GM12878 (cell line): ENCODE measurements at regions not wholly inside any gene's neighbourhood (a gene's known extent, or its start where the extent isn't known, plus 50 kb on each side); places are given as distances from the start of the nearest gene placed in this dataset.

Experiments
- ATAC-seq: fragments of 200-7000 bp; cut with Tn5 transposase; 3 replicates; pipeline ENCODE4 v1.9.1; 2020; ENCODE audit warnings: mild to moderate bottlenecking, moderate library complexity
- BruUV-seq: library from RNA; stranded (reverse); fragments of 400-500 nt; replicated peaks from 2 replicates; lab custom pipeline; 2021; lab: Mats Ljungman, UMichigan
- CTCF ChIA-PET: fragments of 300-600 bp; sonication (Branson Sonifier 250); formaldehyde crosslinking; extraction: SDS; loops from one replicate; lab custom pipeline; 2021; ENCODE audit warnings: inconsistent platforms; lab: Yijun Ruan, JAX
- POLR2A ChIA-PET: fragments of 350-600 bp; formaldehyde crosslinking; extraction: SDS; loops from one replicate; lab custom pipeline; 2021; ENCODE audit warnings: inconsistent platforms; lab: Charles Lee
- RAD21 ChIA-PET: fragments of 300-600 bp; sonication (Branson Sonifier 250); formaldehyde crosslinking; loops from one replicate; lab custom pipeline; 2023; ENCODE audit warnings: antibody characterized with exemption; ENCODE audit not compliant: unreplicated experiment; lab: Charles Lee
- SMC1A ChIA-PET: fragments of 300-600 bp; sonication (Branson Sonifier 250); formaldehyde crosslinking; loops from one replicate; lab custom pipeline; 2023; ENCODE audit not compliant: unreplicated experiment, uncharacterized antibody; lab: Charles Lee
- DNase-seq: peaks from one replicate; pipeline ENCODE4 v3.0.0-alpha.2; 2011; ENCODE audit warnings: low read depth, low spot score
- FAIRE-seq: peaks from 3 replicates; lab custom pipeline; 2011; peaks lifted over from hg19 to GRCh38; lab: Jason Lieb, UNC
- H2AFZ ChIP-seq: 2 replicates; pipeline ENCODE4 v1.6.0; 2011; ENCODE audit warnings: low read depth, low read length, control low read depth; ENCODE audit not compliant: control insufficient read depth
- H3K27ac ChIP-seq: 2 replicates; pipeline ENCODE4 v1.5.1; 2011; ENCODE audit warnings: control low read depth; ENCODE audit not compliant: control insufficient read depth, insufficient read depth
- H3K27me3 ChIP-seq, 2 experiments: replicated peaks in 1 of 2; 2 replicates each; pipeline versions ENCODE4 v1.6.0 to v1.6.1; 2011; ENCODE audit warnings: low read length in 1 of 2; ENCODE audit not compliant: control insufficient read depth in 2 of 2, insufficient read depth in 2 of 2
- H3K36me3 ChIP-seq, 2 experiments: 2 replicates each; pipeline ENCODE4 v1.5.1; 2011; ENCODE audit warnings: low read length in 1 of 2; ENCODE audit not compliant: control insufficient read depth in 2 of 2, insufficient read depth in 2 of 2
- H3K4me1 ChIP-seq: 2 replicates; pipeline ENCODE4 v1.6.1; 2011; ENCODE audit warnings: mild to moderate bottlenecking, low read length, moderate library complexity, mixed read lengths; ENCODE audit not compliant: control insufficient read depth, insufficient read depth
- H3K4me2 ChIP-seq: 2 replicates; pipeline ENCODE4 v1.6.0; 2011; ENCODE audit warnings: control low read depth; ENCODE audit not compliant: control insufficient read depth, insufficient read depth
- H3K4me3 ChIP-seq: fragments of 200-600 bp; sonication (generic); 2 replicates; pipeline ENCODE4 v1.5.1; 2016
- H3K79me2 ChIP-seq: 2 replicates; pipeline ENCODE4 v1.6.0; 2011; ENCODE audit warnings: low read length; ENCODE audit not compliant: control insufficient read depth, insufficient read depth
- H3K9ac ChIP-seq: 2 replicates; pipeline ENCODE4 v1.8.0; 2011; ENCODE audit warnings: low read length, control low read depth, mixed read lengths; ENCODE audit not compliant: control insufficient read depth, insufficient read depth
- H3K9me3 ChIP-seq: replicated peaks from 3 replicates; pipeline ENCODE4 v1.5.1; 2011; ENCODE audit warnings: mild to moderate bottlenecking, low read length; ENCODE audit not compliant: control insufficient read depth, insufficient read depth
- H4K20me1 ChIP-seq: 2 replicates; pipeline ENCODE4 v1.6.0; 2011; ENCODE audit not compliant: control insufficient read depth, insufficient read depth
- CBX3 ChIP-seq: fragments of 200-600 bp; sonication (generic); IDR thresholded peaks from 2 replicates; pipeline ENCODE4 v1.6.1; 2016; ENCODE audit warnings: low read depth, borderline replicate concordance
- CBX5 ChIP-seq: sonication (generic); IDR thresholded peaks from 2 replicates; pipeline ENCODE4 v1.6.1; 2016; ENCODE audit warnings: low read depth, moderate library complexity, mild to moderate bottlenecking, inconsistent platforms
- DPF2 ChIP-seq: fragments of 450-650 bp; IDR thresholded peaks from 2 replicates; pipeline ENCODE4 v1.6.1; 2017; ENCODE audit warnings: mild to moderate bottlenecking
- EGR1 ChIP-seq, 2 experiments: IDR thresholded peaks; 1 replicate in 1 of 2; 2 replicates in 1 of 2; pipeline ENCODE4 v1.6.1; 2011 to 2012; ENCODE audit warnings: low read depth in 2 of 2, low read length in 2 of 2, borderline replicate concordance in 1 of 2, mild to moderate bottlenecking in 1 of 2, moderate library complexity in 1 of 2
- ETV6 ChIP-seq, 2 experiments: fragments of 450-650 bp in 1 of 2; IDR thresholded peaks in 1 of 2; conservative IDR thresholded peaks in 1 of 2; 2 replicates each; pipeline ENCODE4 v1.6.1; 2014; ENCODE audit warnings: antibody characterized with exemption in 1 of 2, borderline replicate concordance in 1 of 2, low read depth in 1 of 2, mild to moderate bottlenecking in 1 of 2, moderate library complexity in 1 of 2
- GABPA ChIP-seq: IDR thresholded peaks from 2 replicates; pipeline ENCODE4 v1.6.1; 2014; ENCODE audit warnings: antibody characterized with exemption, low read depth, mild to moderate bottlenecking, inconsistent platforms
- HCFC1 ChIP-seq: fragments of 150-350 bp; IDR thresholded peaks from 2 replicates; pipeline ENCODE4 v1.6.1; 2014; ENCODE audit warnings: low read length
- HDAC6 ChIP-seq: fragments of 200-600 bp; sonication (generic); IDR thresholded peaks from one replicate; pipeline ENCODE4 v1.8.0; 2017; ENCODE audit warnings: antibody characterized with exemption; ENCODE audit not compliant: unreplicated experiment
- JUND ChIP-seq: IDR thresholded peaks from 2 replicates; pipeline ENCODE4 v1.6.1; 2012; ENCODE audit warnings: low read depth, mild to moderate bottlenecking, low read length, improper control_type of control experiment, moderate library complexity
- KAT2A ChIP-seq: conservative IDR thresholded peaks from 2 replicates; pipeline ENCODE4 v1.6.1; 2011; ENCODE audit warnings: low read depth, low read length; ENCODE audit not compliant: control insufficient read depth
- MLLT1 ChIP-seq: fragments of 450-650 bp; IDR thresholded peaks from 2 replicates; pipeline ENCODE4 v1.6.1; 2016; ENCODE audit warnings: mild to moderate bottlenecking
- MXI1 ChIP-seq: fragments of 150-350 bp; IDR thresholded peaks from 2 replicates; pipeline ENCODE4 v1.6.1; 2011; ENCODE audit warnings: low read depth, mild to moderate bottlenecking, inconsistent platforms, low read length, improper control_type of control experiment
- MYC ChIP-seq: IDR thresholded peaks from 2 replicates; pipeline ENCODE4 v1.6.1; 2011; ENCODE audit warnings: mild to moderate bottlenecking, low read length, moderate library complexity, inconsistent platforms; ENCODE audit not compliant: insufficient read depth, insufficient replicate concordance, insufficient read length, severe bottlenecking
- PAX8 ChIP-seq: fragments of 450-650 bp; IDR thresholded peaks from 2 replicates; pipeline ENCODE4 v1.6.1; 2017; ENCODE audit warnings: mild to moderate bottlenecking, moderate library complexity
- RFX5 ChIP-seq: IDR thresholded peaks from 2 replicates; pipeline ENCODE4 v1.6.1; 2011; ENCODE audit warnings: low read depth, low read length, improper control_type of control experiment
- RUNX3 ChIP-seq: IDR thresholded peaks from 2 replicates; pipeline ENCODE4 v1.6.1; 2012; ENCODE audit warnings: low read length, inconsistent platforms
- ZNF217 ChIP-seq: fragments of 450-650 bp; IDR thresholded peaks from 2 replicates; pipeline ENCODE4 v1.6.1; 2017; ENCODE audit warnings: antibody characterized with exemption, mild to moderate bottlenecking
- ZNF592 ChIP-seq: fragments of 450-650 bp; IDR thresholded peaks from 2 replicates; pipeline ENCODE4 v1.6.1; 2017; ENCODE audit warnings: mild to moderate bottlenecking, moderate library complexity
- ZZZ3 ChIP-seq: IDR thresholded peaks from 2 replicates; pipeline ENCODE4 v1.6.1; 2011; ENCODE audit warnings: low read depth; ENCODE audit not compliant: control insufficient read depth, insufficient read length
- WGBS: methylation state at CpG from one replicate; pipeline ENCODE4 v1.1.6; 2016; ENCODE audit warnings: low lambda C conversion rate; ENCODE audit not compliant: insufficient replicate concordance, insufficient coverage; ENCODE audit errors: missing lambda C conversion rate; 5-methylcytosine and 5-hydroxymethylcytosine counted together
- in situ Hi-C: fragments of 300-500 bp; cut with MboI; formaldehyde crosslinking; loops from 9 replicates; pipeline ENCODE4 v1.14.3; 2018; ENCODE audit warnings: mixed read lengths
- intact Hi-C: fragments of 100-400 bp; cut with micrococcal nuclease; formaldehyde crosslinking; loops from one replicate; pipeline ENCODE4 v1.14.2; 2022; ENCODE audit not compliant: unreplicated experiment

- TF ChIP-seq MLLT1: no peak
- no peak for TF ChIP-seq CBX5
- no peak for TF ChIP-seq MYC
- no peak for TF ChIP-seq HDAC6
- TF ChIP-seq KAT2A: no peak
- TF ChIP-seq RUNX3: no peak
- no peak for TF ChIP-seq PAX8
- no peak for TF ChIP-seq CBX3
- TF ChIP-seq DPF2: no peak
- no peak for TF ChIP-seq GABPA
- TF ChIP-seq JUND: no peak
- no peak for TF ChIP-seq HCFC1
- no peak for TF ChIP-seq MXI1
Observed at GRCh38 chr16:7239547-7239946, 93.1 kb upstream of the RBFOX1 start (continued).

DNA sequence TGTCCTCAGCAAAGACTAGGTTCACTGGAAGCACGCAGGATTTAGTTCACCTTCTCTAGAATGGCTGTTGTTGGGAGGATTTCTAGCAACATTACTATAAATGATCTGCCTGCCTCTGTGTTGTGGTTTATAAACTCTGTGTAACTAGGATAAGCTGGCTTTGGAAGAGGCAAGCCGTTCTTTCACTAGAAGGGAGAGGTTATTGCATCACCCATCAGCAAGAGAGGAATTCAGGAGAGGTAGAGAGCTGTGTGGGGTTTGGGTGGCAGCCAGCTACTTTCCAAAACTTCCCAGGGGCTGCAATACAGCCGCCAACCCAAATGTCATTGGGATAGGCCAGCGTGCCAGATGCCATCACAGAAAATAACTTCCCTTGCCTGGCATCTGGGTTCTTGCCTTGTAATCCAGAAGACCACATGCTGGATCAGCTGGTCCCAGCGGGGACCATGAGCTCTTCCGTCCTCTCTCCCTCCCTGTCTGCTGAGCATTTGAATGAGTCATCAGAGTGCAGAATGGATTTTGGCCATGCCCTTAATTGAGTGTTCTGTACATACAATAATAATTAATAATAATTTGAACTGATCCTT is 95.7 kb upstream of the RBFOX1 start:
- WGBS: 5% methylated on average over 6 of the region's 6 CpGs
- Histone ChIP-seq H4K20me1 (no peaks in the 10 kb centered on the region), H3K4me2 (no peak overlapping the region), H3K9ac (no peak overlapping the region), H3K27ac (no peak overlapping the region), H3K27me3 (no peaks in the 10 kb centered on the region), H3K4me1 (no peaks in the 10 kb centered on the region), H3K79me2 (no peaks in the 10 kb centered on the region), H3K9me3 (no peaks in the 10 kb centered on the region), H3K36me3 (no peaks in the 10 kb centered on the region), H3K4me3 (no peak overlapping the region), H2AFZ (no peak overlapping the region)
- DNase-seq: no peak
- in situ Hi-C loops: no loop called here
- RAD21 ChIA-PET: no interaction called here
- intact Hi-C loops: no loop called here
- POLR2A ChIA-PET: no interaction called here
- CTCF ChIA-PET: no interaction called here
- no peak for FAIRE-seq
- no TSS peak for BruUV-seq
- ATAC-seq: no peak
- SMC1A ChIA-PET: no interaction called here
- TF ChIP-seq CBX3: no peak
- no peak for TF ChIP-seq ETV6 (conservative IDR thresholded peaks at IDR 0.05 in 1 of 2, IDR thresholded peaks at IDR 0.05 in 1 of 2; ENCODE audit: borderline replicate concordance in 1 of 2, low read depth in 1 of 2)
- no peak for TF ChIP-seq RFX5
- no peak for TF ChIP-seq EGR1 (IDR thresholded peaks at IDR 0.05; ENCODE audit: borderline replicate concordance in 1 of 2, low read depth in 2 of 2, low read length in 2 of 2)
- no peak for TF ChIP-seq ZNF217
- TF ChIP-seq ZZZ3: no peak
- no peak for TF ChIP-seq ZNF592
